ENCODE measurements at regions not wholly inside any gene's neighbourhood (a gene's known extent, or its start where the extent isn't known, plus 50 kb on each side); places are given as distances from the start of the nearest gene placed in this dataset.

DNA sequence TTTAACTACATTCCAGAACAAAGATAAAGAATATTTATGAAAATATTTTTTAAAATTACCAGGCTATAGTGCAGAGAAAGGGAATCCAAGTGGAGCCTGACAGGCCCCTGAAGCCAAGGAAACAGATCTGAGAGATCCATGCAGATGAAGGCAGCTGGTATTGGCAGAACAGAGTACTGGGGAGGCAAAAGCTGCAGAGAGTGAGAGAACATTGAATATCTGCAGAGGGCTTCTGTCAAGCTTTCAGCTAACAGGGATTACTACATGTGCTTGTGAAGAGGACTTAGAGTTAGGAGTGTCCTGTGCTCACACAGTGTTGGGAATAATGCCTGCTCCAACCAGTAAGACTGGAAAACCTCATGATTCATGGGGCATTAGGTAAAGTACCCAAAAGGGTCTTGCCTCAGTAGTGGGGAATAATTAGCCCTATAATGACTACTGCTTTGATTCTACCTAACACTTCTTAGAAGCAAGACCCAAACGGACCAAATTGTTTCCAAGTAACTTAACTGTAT lies 657.2 kb downstream of the DHX35 start:
- H3K9me2 ChIP-seq (ENCODE audit: insufficient read depth): no peaks in the 10 kb centered on the region

DNA sequence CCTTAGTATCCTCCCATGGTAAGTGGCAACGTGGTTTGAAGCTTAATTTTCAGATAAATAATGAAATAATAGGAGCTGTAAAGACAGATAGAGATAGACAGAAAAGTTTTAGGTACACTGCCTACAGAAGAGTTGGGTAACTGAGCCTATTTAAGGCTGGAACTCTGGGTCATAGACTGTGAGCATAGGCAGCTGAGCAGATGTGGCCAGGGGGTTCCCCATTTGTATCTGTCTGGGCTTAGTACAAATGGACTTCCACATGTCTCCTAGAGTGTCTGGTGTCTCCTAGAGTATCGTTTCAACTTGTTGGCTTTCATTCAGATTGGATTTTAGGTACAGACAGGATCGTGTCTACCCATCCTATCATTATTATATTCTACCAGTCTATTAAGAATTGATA lies 649.8 kb downstream of the DHX35 start:
- TF ChIP-seq STAT1 (IDR thresholded peaks at IDR 0.05; ENCODE audit: unreplicated experiment) (no peak), POLR2AphosphoS5 (IDR thresholded peaks at IDR 0.05; ENCODE audit: low read depth) (no peak), NANOG (IDR thresholded peaks at IDR 0.05; ENCODE audit: borderline replicate concordance) (no peak), CREB1 (CRISPR knock-in tag; IDR thresholded peaks at IDR 0.05; ENCODE audit: low read depth) (no peak)
- TF ChIP-seq, protein P1, sequence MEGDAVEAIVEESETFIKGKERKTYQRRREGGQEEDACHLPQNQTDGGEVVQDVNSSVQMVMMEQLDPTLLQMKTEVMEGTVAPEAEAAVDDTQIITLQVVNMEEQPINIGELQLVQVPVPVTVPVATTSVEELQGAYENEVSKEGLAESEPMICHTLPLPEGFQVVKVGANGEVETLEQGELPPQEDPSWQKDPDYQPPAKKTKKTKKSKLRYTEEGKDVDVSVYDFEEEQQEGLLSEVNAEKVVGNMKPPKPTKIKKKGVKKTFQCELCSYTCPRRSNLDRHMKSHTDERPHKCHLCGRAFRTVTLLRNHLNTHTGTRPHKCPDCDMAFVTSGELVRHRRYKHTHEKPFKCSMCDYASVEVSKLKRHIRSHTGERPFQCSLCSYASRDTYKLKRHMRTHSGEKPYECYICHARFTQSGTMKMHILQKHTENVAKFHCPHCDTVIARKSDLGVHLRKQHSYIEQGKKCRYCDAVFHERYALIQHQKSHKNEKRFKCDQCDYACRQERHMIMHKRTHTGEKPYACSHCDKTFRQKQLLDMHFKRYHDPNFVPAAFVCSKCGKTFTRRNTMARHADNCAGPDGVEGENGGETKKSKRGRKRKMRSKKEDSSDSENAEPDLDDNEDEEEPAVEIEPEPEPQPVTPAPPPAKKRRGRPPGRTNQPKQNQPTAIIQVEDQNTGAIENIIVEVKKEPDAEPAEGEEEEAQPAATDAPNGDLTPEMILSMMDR (conservative IDR thresholded peaks at IDR 0.05; ENCODE audit: low read depth in 2 of 2): no peak
- Mint-ChIP-seq H3K27me3 (ENCODE audit: insufficient read depth, low read depth, poor library complexity) (peaks cover 1% of the 10 kb centered on the region), H3K4me3 (no peak overlapping the region), H3K36me3 (ENCODE audit: low read depth) (no peaks in the 10 kb centered on the region; the same call in 2 of the 3 replicates), H3K4me1 (no peaks in the 10 kb centered on the region), H3K9me3 (peaks cover 23% of the 10 kb centered on the region), H3K27ac (no peak overlapping the region)
- H3K27ac ChIP-seq (ENCODE audit: low read depth): no peak overlapping the region
- no peaks in the 10 kb centered on the region for H3K27me3 ChIP-seq (ENCODE audit: insufficient read depth)
- no peaks in the 10 kb centered on the region for H3F3A ChIP-seq (replicated peaks; ENCODE audit: low read depth)
- ATAC-seq (no peak), DNase-seq (ENCODE audit: low spot score) (no peak)
- H3K36me3 ChIP-seq (ENCODE audit: insufficient read depth): no peaks in the 10 kb centered on the region
- H3K9me2 ChIP-seq (ENCODE audit: insufficient read depth): peaks cover 5% of the 10 kb centered on the region; the same call in 1 of the 2 replicates
- no peaks in the 10 kb centered on the region for H3K79me2 ChIP-seq (replicated peaks; ENCODE audit: insufficient read depth)
- H3K4me3 ChIP-seq: no peak overlapping the region
- no peak overlapping the region for H2AFZ ChIP-seq
- H3K4me1 ChIP-seq (ENCODE audit: insufficient read depth): no peaks in the 10 kb centered on the region
- H3K4me2 ChIP-seq: no peak overlapping the region
- H4K20me1 ChIP-seq (replicated peaks; ENCODE audit: insufficient read depth): no peaks in the 10 kb centered on the region

More for the DNA sequence above, 657.2 kb downstream of the DHX35 start:
- Histone ChIP-seq H3K27ac (ENCODE audit: low read depth) (no peak overlapping the region), H3K27me3 (ENCODE audit: insufficient read depth) (no peaks in the 10 kb centered on the region), H3K79me2 (replicated peaks; ENCODE audit: insufficient read depth) (no peaks in the 10 kb centered on the region), H3F3A (replicated peaks; ENCODE audit: low read depth) (no peaks in the 10 kb centered on the region), H3K4me1 (ENCODE audit: insufficient read depth) (no peaks in the 10 kb centered on the region), H3K4me3 (no peak overlapping the region), H3K4me2 (no peak overlapping the region), H4K20me1 (replicated peaks; ENCODE audit: insufficient read depth) (no peaks in the 10 kb centered on the region), H2AFZ (peak overlapping the region; percentile 23; the same call in 1 of the 2 replicates), H3K36me3 (ENCODE audit: insufficient read depth) (no peaks in the 10 kb centered on the region)
- Mint-ChIP-seq H3K27ac (no peak overlapping the region), H3K36me3 (ENCODE audit: low read depth) (no peaks in the 10 kb centered on the region), H3K9me3 (no peaks in the 10 kb centered on the region), H3K27me3 (ENCODE audit: insufficient read depth, low read depth, poor library complexity) (no peaks in the 10 kb centered on the region), H3K4me3 (no peak overlapping the region), H3K4me1 (peaks cover 3% of the 10 kb centered on the region; the same call in 2 of the 3 replicates)
- peak; percentile 60 for ATAC-seq
- peak; percentile 11 for DNase-seq (ENCODE audit: low spot score)
- TF ChIP-seq JUNB (IDR thresholded peaks at IDR 0.05; ENCODE audit: unreplicated experiment): no peak
- no peak for TF ChIP-seq CREB1 (CRISPR knock-in tag; IDR thresholded peaks at IDR 0.05; ENCODE audit: low read depth)
- no peak for TF ChIP-seq EZH2phosphoT487 (IDR thresholded peaks at IDR 0.05; ENCODE audit: unreplicated experiment)
- TF ChIP-seq, protein P1 (conservative IDR thresholded peaks at IDR 0.05; ENCODE audit: low read depth in 2 of 2): no peak
- TF ChIP-seq POLR2AphosphoS5 (IDR thresholded peaks at IDR 0.05; ENCODE audit: low read depth): no peak
